OCI-LY7 (cell line): ENCODE measurements at regions not wholly inside any gene's neighbourhood (a gene's known extent, or its start where the extent isn't known, plus 50 kb on each side); places are given as distances from the start of the nearest gene placed in this dataset.
A peak's percentile ranks its signal among the peaks of the same experiment; 100 is the strongest.

Experiments used
- BruUV-seq: library from RNA; stranded (reverse); fragments of 400-500 nt; replicated peaks from 2 replicates; lab custom pipeline; 2021; lab: Mats Ljungman, UMichigan
- CTCF ChIA-PET: fragments of 300-600 bp; sonication (Branson Sonifier 250); formaldehyde crosslinking; loops from one replicate; lab custom pipeline; 2022; ENCODE audit warnings: antibody characterized with exemption; ENCODE audit not compliant: unreplicated experiment; lab: Charles Lee
- POLR2A ChIA-PET: fragments of 300-600 bp; sonication (Branson Sonifier 250); formaldehyde crosslinking; loops from one replicate; lab custom pipeline; 2022; ENCODE audit warnings: antibody characterized with exemption; lab: Charles Lee
- DNase-seq: peaks from one replicate; pipeline ENCODE4 v3.0.0-alpha.2; 2015; ENCODE audit warnings: low spot score
- H2AFZ ChIP-seq: fragments of 200-600 bp; sonication (generic), shearing (Covaris generic); 2 replicates; pipeline ENCODE4 v1.6.1; 2014; ENCODE audit warnings: mild to moderate bottlenecking, antibody characterized with exemption, low read length, moderate library complexity
- H3K27ac ChIP-seq: fragments of 200-600 bp; sonication (generic); 2 replicates; pipeline ENCODE4 v1.5.1; 2014; ENCODE audit warnings: mixed run types, low read depth, mild to moderate bottlenecking, moderate library complexity, low read length, inconsistent platforms; ENCODE audit not compliant: poor library complexity, severe bottlenecking
- H3K36me3 ChIP-seq: fragments of 200-600 bp; sonication (generic); 2 replicates; pipeline ENCODE4 v1.6.1; 2014; ENCODE audit warnings: mild to moderate bottlenecking, antibody characterized with exemption, low read length, moderate library complexity, mixed read lengths; ENCODE audit not compliant: insufficient read depth
- H3K4me1 ChIP-seq: fragments of 200-600 bp; sonication (generic); 2 replicates; pipeline ENCODE4 v1.5.1; 2014; ENCODE audit warnings: mild to moderate bottlenecking, low read length; ENCODE audit not compliant: insufficient read depth, poor library complexity, severe bottlenecking
- H3K4me2 ChIP-seq: fragments of 200-600 bp; sonication (generic); 2 replicates; pipeline ENCODE4 v1.6.1; 2014; ENCODE audit warnings: mild to moderate bottlenecking, low read length
- H3K4me3 ChIP-seq: fragments of 200-600 bp; sonication (generic); 2 replicates; pipeline ENCODE4 v1.5.1; 2014; ENCODE audit warnings: mild to moderate bottlenecking, low read depth, low read length; ENCODE audit not compliant: poor library complexity, severe bottlenecking
- H3K79me2 ChIP-seq: fragments of 200-600 bp; sonication (generic); 2 replicates; pipeline ENCODE4 v1.6.1; 2016; ENCODE audit warnings: low read depth, mild to moderate bottlenecking, low read length, moderate library complexity, mixed read lengths; ENCODE audit not compliant: insufficient read depth
- H3K9me2 ChIP-seq: fragments of 200-600 bp; sonication (generic); 2 replicates; pipeline ENCODE4 v1.6.1; 2016; ENCODE audit warnings: mild to moderate bottlenecking, low read length, mixed read lengths; ENCODE audit not compliant: insufficient read depth
- H3K9me3 ChIP-seq: fragments of 200-600 bp; sonication (generic); 2 replicates; pipeline ENCODE4 v1.6.1; 2014; ENCODE audit warnings: mild to moderate bottlenecking, mixed run types, low read length, mixed read lengths
- H4K20me1 ChIP-seq: fragments of 200-600 bp; sonication (generic); 2 replicates; pipeline ENCODE4 v1.6.1; 2014; ENCODE audit warnings: mild to moderate bottlenecking, antibody characterized with exemption, low read length, moderate library complexity, mixed read lengths; ENCODE audit not compliant: insufficient read depth
- CTCF ChIP-seq: fragments of 200-600 bp; sonication (generic); conservative IDR thresholded peaks from 2 replicates; pipeline ENCODE4 v1.5.1; 2014; ENCODE audit warnings: mild to moderate bottlenecking, antibody characterized with exemption, low read length, moderate library complexity, mixed read lengths
- EZH2phosphoT487 ChIP-seq: fragments of 200-600 bp; sonication (generic); IDR thresholded peaks from 2 replicates; pipeline ENCODE4 v1.6.1; 2018; ENCODE audit warnings: low read depth, borderline replicate concordance, mild to moderate bottlenecking, mixed run types, antibody characterized with exemption, low read length, moderate library complexity, mixed read lengths
- intact Hi-C: fragments of 100-400 bp; cut with micrococcal nuclease; formaldehyde crosslinking; loops from one replicate; pipeline ENCODE4 v1.10.0; 2022; ENCODE audit not compliant: unreplicated experiment

GRCh38 chr3:178930116-178930515 lies 141.5 kb downstream of the ZMAT3 start:
- DNase-seq, result no peak
- no TSS peak for BruUV-seq

GRCh38 chr3:178916223-178916622 lies 155.4 kb downstream of the ZMAT3 start:
- Histone ChIP-seq H3K9me2 (no peaks in the 10 kb centered on the region), H3K27ac (no peak overlapping the region), H3K36me3 (no peaks in the 10 kb centered on the region), H4K20me1 (no peaks in the 10 kb centered on the region), H3K4me1 (no peaks in the 10 kb centered on the region), H3K4me2 (no peak overlapping the region), H3K4me3 (no peak overlapping the region), H3K79me2 (no peaks in the 10 kb centered on the region), H2AFZ (no peak overlapping the region), H3K9me3 (peaks cover 9% of the 10 kb centered on the region; the same call in 1 of the 2 replicates)
- ChIA-PET POLR2A (no interaction called here), CTCF (no interaction called here)
- DNase-seq, result peak; percentile 3
- intact Hi-C loops, result no loop called here
- no peak for TF ChIP-seq EZH2phosphoT487
- no peak for TF ChIP-seq CTCF
- no TSS peak for BruUV-seq

More at GRCh38 chr3:178930116-178930515, 141.5 kb downstream of the ZMAT3 start:
- Histone ChIP-seq H3K4me1 (no peaks in the 10 kb centered on the region), H3K27ac (no peak overlapping the region), H3K36me3 (no peaks in the 10 kb centered on the region), H3K9me2 (no peaks in the 10 kb centered on the region), H2AFZ (no peak overlapping the region), H3K4me3 (no peak overlapping the region), H3K79me2 (no peaks in the 10 kb centered on the region), H4K20me1 (no peaks in the 10 kb centered on the region), H3K9me3 (no peaks in the 10 kb centered on the region), H3K4me2 (no peak overlapping the region)
- POLR2A ChIA-PET, result interaction anchor here (0.6 kb wide), 1 partner anchor 924 kb away, joined by 4 read pairs; no protein-coding TSS in a partner anchor
- CTCF ChIA-PET, result no interaction called here
- intact Hi-C loops, result no loop called here
- TF ChIP-seq CTCF (no peak), EZH2phosphoT487 (no peak)

GRCh38 chr3:178915365-178915764 lies 156.2 kb downstream of the ZMAT3 start:
- Histone ChIP-seq H3K36me3 (no peaks in the 10 kb centered on the region), H3K4me2 (no peak overlapping the region), H3K4me1 (no peaks in the 10 kb centered on the region), H3K4me3 (no peak overlapping the region), H3K9me3 (peaks cover 9% of the 10 kb centered on the region; the same call in 1 of the 2 replicates), H3K27ac (no peak overlapping the region), H4K20me1 (no peaks in the 10 kb centered on the region), H2AFZ (no peak overlapping the region), H3K79me2 (no peaks in the 10 kb centered on the region), H3K9me2 (no peaks in the 10 kb centered on the region)
- no peak for DNase-seq
- intact Hi-C loops, result no loop called here
- POLR2A ChIA-PET, result interaction anchor here (1.2 kb wide), 1 partner anchor 14 kb away, joined by 3 read pairs; no protein-coding TSS in a partner anchor
- no TSS peak for BruUV-seq
- CTCF ChIA-PET, result no interaction called here
- TF ChIP-seq EZH2phosphoT487, result no peak
- no peak; the same call in 1 of the 2 replicates for TF ChIP-seq CTCF
